HEK293T (cell line): ENCODE measurements at regions not wholly inside any gene's neighbourhood (a gene's known extent, or its start where the extent isn't known, plus 50 kb on each side); places are given as distances from the start of the nearest gene placed in this dataset.

Experiments
- ARNT ChIP-seq: fragments of 450-650 bp; IDR thresholded peaks from 2 replicates; pipeline ENCODE4 v1.6.1; 2017; ENCODE audit warnings: mild to moderate bottlenecking
- BHLHE40 ChIP-seq: fragments of 450-650 bp; IDR thresholded peaks from 2 replicates; pipeline ENCODE4 v1.6.1; 2016; ENCODE audit warnings: mild to moderate bottlenecking, moderate library complexity, borderline replicate concordance
- FOXA1 ChIP-seq: fragments of 450-650 bp; IDR thresholded peaks from 2 replicates; pipeline ENCODE4 v1.6.1; 2016; ENCODE audit warnings: mild to moderate bottlenecking
- FOXM1 ChIP-seq: fragments of 450-650 bp; IDR thresholded peaks from 2 replicates; pipeline ENCODE4 v1.6.1; 2017; ENCODE audit warnings: mild to moderate bottlenecking, borderline replicate concordance
- NFRKB ChIP-seq: fragments of 450-650 bp; IDR thresholded peaks from 2 replicates; pipeline ENCODE4 v1.6.1; 2016; ENCODE audit warnings: mild to moderate bottlenecking, moderate library complexity
- TARDBP ChIP-seq: fragments of 450-650 bp; IDR thresholded peaks from 2 replicates; pipeline ENCODE4 v1.6.1; 2016

DNA sequence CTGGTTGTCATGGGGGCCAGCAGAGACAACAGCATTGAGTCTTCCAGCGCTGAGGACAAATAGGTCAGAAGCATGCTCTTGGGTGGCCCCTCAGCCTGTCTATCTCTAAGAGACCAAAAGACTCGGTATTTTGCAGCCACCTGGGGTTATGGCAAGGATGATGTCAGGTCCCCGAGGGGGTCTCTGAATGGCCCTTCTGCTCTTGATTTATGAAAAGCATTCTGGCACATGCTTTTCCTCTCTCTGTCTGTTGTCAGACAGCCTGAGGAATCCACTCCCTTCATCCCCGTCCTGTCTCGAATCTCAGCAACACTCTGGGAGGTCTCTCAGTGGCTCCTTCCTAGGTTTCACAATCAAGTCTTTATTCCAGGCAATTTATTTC, 156.6 kb upstream of the RGMA start:
- no peak for TF ChIP-seq ARNT
- no peak for TF ChIP-seq FOXM1
- TF ChIP-seq BHLHE40: no peak
- no peak for TF ChIP-seq TARDBP
- TF ChIP-seq NFRKB: no peak
- no peak for TF ChIP-seq FOXA1
